Caco-2 (cell line): ENCODE measurements at regions not wholly inside any gene's neighbourhood (a gene's known extent, or its start where the extent isn't known, plus 50 kb on each side); places are given as distances from the start of the nearest gene placed in this dataset.

Experiments used
- BruUV-seq: library from RNA; stranded (reverse); fragments of 400-500 nt; replicated peaks from 2 replicates; lab custom pipeline; 2021; lab: Mats Ljungman, UMichigan
- CTCF ChIA-PET: fragments of 300-600 bp; sonication (Branson Sonifier 250); formaldehyde crosslinking; loops from one replicate; lab custom pipeline; 2022; ENCODE audit warnings: antibody characterized with exemption; lab: Charles Lee
- POLR2A ChIA-PET: fragments of 300-600 bp; sonication (Branson Sonifier 250); formaldehyde crosslinking; loops from one replicate; lab custom pipeline; 2022; ENCODE audit warnings: antibody characterized with exemption; lab: Charles Lee
- DNase-seq, 2 experiments: peaks; one replicate each; pipeline versions ENCODE4 v3.0.0 to v3.0.0-alpha.2; 2020 to 2022
- H3K27me3 ChIP-seq: replicated peaks from 2 replicates; pipeline ENCODE4 v1.6.0; 2011; ENCODE audit warnings: low read length; ENCODE audit not compliant: control insufficient read depth, insufficient read depth
- H3K36me3 ChIP-seq: 2 replicates; pipeline ENCODE4 v1.5.1; 2011; ENCODE audit warnings: low read length; ENCODE audit not compliant: control insufficient read depth, insufficient read depth
- H3K4me1 ChIP-seq: fragments of 250-450 bp; sonication (Bioruptor Pico); 2 replicates; pipeline ENCODE4 v1.5.1; 2020; ENCODE audit warnings: mild to moderate bottlenecking
- H3K4me3 ChIP-seq: 2 replicates; pipeline ENCODE4 v1.5.1; 2011; ENCODE audit warnings: low read depth, mild to moderate bottlenecking, control low read depth, low read length
- H3K9me3 ChIP-seq: fragments of 250-450 bp; sonication (Bioruptor Pico); 2 replicates; pipeline ENCODE4 v1.5.1; 2020; ENCODE audit warnings: mild to moderate bottlenecking, moderate library complexity
- H3K27ac Mint-ChIP-seq: one replicate; pipeline ENCODE4 v1.8.0; 2022; ENCODE audit warnings: mixed read lengths; ENCODE audit not compliant: unreplicated experiment
- H3K27me3 Mint-ChIP-seq: one replicate; pipeline ENCODE4 v1.8.0; 2022; ENCODE audit warnings: mixed read lengths; ENCODE audit not compliant: insufficient read depth, unreplicated experiment
- H3K36me3 Mint-ChIP-seq: one replicate; pipeline ENCODE4 v1.8.0; 2022; ENCODE audit warnings: mild to moderate bottlenecking, mixed read lengths; ENCODE audit not compliant: insufficient read depth, unreplicated experiment
- H3K4me1 Mint-ChIP-seq: one replicate; pipeline ENCODE4 v1.8.0; 2022; ENCODE audit warnings: low read depth, mixed read lengths; ENCODE audit not compliant: unreplicated experiment
- H3K4me3 Mint-ChIP-seq: one replicate; pipeline ENCODE4 v1.8.0; 2022; ENCODE audit warnings: mild to moderate bottlenecking, moderate library complexity, mixed read lengths; ENCODE audit not compliant: unreplicated experiment
- H3K9me3 Mint-ChIP-seq: one replicate; pipeline ENCODE4 v1.8.0; 2022; ENCODE audit warnings: mixed read lengths; ENCODE audit not compliant: unreplicated experiment
- intact Hi-C: fragments of 100-400 bp; cut with micrococcal nuclease; formaldehyde crosslinking; loops from one replicate; pipeline ENCODE4 v1.10.0; 2022; ENCODE audit not compliant: unreplicated experiment
- TF ChIP-seq, protein P1 (sequence below), 2 experiments: fragments of 200-600 bp in 1 of 2; IDR thresholded peaks; 1 replicate in 1 of 2; 2 replicates in 1 of 2; pipeline versions ENCODE4 v1.5.1 to v1.8.0; 2011 to 2022; ENCODE audit warnings: antibody characterized with exemption in 1 of 2, control low read depth in 1 of 2, inconsistent platforms in 1 of 2, low read depth in 1 of 2, low read length in 1 of 2, mild to moderate bottlenecking in 1 of 2, moderate library complexity in 1 of 2; ENCODE audit not compliant: insufficient read depth in 1 of 2, severe bottlenecking in 1 of 2, unreplicated experiment in 1 of 2

DNA sequence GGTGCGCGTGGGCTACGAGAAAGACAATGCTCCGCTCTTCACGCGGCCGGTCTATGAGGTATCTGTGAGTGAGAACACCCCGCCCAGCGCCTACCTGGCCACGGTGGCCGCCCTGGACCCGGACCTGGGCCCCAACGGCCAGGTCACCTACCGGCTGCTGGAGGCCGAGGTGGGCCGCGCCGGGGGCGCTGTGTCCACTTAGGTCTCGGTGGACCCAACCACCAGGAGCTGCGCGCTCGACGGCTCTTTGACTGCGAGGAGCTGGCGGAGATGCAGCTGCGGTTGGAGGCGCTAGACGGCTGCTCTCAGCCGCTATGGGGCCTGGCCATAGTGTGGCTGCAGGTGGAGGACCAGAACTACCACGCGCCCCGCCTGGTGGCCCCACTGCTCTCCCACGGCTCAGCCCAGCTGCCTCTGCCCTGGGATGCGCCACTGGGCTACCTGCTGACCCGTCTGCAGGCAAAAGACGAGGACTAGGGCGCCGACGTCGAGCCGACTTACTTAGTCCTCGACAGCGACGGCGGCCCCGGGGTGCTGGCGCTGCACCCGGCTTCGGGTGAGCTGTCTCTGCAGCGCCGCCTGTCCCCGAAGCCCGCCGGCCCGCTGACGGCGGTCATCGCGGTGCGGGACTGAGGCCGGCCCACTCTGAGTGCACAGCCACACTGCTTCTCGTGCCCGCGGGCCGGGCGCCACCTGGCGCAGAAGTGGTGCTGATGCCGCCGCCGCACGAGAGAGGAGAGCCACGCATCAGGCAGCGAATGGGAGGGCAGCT is 173.0 kb downstream of the OLFM4 start:
- Histone ChIP-seq H3K4me1 (no peaks in the 10 kb centered on the region), H3K27me3 (no peaks in the 10 kb centered on the region), H3K4me3 (no peak overlapping the region), H3K36me3 (no peaks in the 10 kb centered on the region), H3K9me3 (no peaks in the 10 kb centered on the region)
- Mint-ChIP-seq H3K27ac (no peak overlapping the region), H3K27me3 (peaks cover 5% of the 10 kb centered on the region), H3K4me3 (no peak overlapping the region), H3K4me1 (no peaks in the 10 kb centered on the region), H3K36me3 (no peaks in the 10 kb centered on the region), H3K9me3 (no peaks in the 10 kb centered on the region)
- ChIA-PET POLR2A (no interaction called here), CTCF (no interaction called here)
- no peak for DNase-seq
- intact Hi-C loops = no loop called here
- TF ChIP-seq, protein P1, sequence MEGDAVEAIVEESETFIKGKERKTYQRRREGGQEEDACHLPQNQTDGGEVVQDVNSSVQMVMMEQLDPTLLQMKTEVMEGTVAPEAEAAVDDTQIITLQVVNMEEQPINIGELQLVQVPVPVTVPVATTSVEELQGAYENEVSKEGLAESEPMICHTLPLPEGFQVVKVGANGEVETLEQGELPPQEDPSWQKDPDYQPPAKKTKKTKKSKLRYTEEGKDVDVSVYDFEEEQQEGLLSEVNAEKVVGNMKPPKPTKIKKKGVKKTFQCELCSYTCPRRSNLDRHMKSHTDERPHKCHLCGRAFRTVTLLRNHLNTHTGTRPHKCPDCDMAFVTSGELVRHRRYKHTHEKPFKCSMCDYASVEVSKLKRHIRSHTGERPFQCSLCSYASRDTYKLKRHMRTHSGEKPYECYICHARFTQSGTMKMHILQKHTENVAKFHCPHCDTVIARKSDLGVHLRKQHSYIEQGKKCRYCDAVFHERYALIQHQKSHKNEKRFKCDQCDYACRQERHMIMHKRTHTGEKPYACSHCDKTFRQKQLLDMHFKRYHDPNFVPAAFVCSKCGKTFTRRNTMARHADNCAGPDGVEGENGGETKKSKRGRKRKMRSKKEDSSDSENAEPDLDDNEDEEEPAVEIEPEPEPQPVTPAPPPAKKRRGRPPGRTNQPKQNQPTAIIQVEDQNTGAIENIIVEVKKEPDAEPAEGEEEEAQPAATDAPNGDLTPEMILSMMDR (IDR thresholded peaks at IDR 0.05; ENCODE audit: insufficient read depth in 1 of 2, low read depth in 1 of 2, low read length in 1 of 2, severe bottlenecking in 1 of 2, unreplicated experiment in 1 of 2) = no peak
- BruUV-seq = no TSS peak

DNA sequence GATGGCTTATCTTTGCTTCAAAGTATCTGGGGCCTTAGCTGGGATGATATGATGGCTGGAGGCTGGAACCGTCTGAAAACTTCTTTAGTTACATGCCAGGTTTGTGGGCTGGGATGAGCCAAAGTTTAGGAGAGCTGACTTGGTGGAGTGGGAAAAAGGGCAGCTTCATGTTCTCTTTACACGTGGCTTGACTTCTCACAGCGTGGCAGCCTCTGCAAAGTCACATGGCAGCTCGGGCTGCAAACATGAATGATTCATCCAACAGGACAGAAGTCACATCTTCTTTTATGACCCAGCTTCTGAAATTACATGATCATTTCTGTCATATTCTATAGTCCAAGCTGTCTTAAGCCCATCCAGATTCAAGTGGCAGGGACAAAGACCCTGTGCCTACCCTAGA is 176.0 kb downstream of the OLFM4 start:
- POLR2A ChIA-PET = no interaction called here

DNA sequence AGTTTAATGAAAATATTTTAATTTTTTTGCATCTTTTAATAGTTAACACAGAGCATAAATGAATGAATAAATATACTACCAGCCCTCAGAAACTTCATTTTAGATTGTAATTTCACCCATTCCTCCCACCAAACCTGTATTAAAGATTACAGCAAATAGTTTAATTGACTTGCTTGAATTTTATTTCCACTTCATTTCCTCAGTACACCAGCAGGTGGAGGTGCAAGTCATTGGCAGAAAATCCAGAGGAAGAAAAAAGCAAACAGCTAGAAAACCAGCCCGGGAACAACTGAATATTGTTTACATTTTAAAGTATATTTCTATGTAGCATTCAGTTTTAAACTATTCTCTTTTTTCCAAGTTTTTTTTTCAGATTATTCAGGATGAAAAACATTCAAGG is 177.8 kb downstream of the OLFM4 start:
- Histone ChIP-seq H3K9me3 (no peaks in the 10 kb centered on the region), H3K4me1 (no peaks in the 10 kb centered on the region), H3K4me3 (no peak overlapping the region), H3K27me3 (no peaks in the 10 kb centered on the region), H3K36me3 (no peaks in the 10 kb centered on the region)
- peaks cover 7% of the 10 kb centered on the region for H3K27me3 Mint-ChIP-seq
- TF ChIP-seq, protein P1 (IDR thresholded peaks at IDR 0.05; ENCODE audit: insufficient read depth in 1 of 2, low read depth in 1 of 2, low read length in 1 of 2, severe bottlenecking in 1 of 2, unreplicated experiment in 1 of 2) = peak; percentile 47 to 58
- ChIA-PET CTCF (interaction anchor here (1.0 kb wide), 1 partner anchor 17 kb away, joined by 3 read pairs; no protein-coding TSS in a partner anchor), POLR2A (no interaction called here)
- no peaks in the 10 kb centered on the region for H3K36me3 Mint-ChIP-seq
- DNase-seq = peak in 1 of 2 experiments; percentile 10
- H3K9me3 Mint-ChIP-seq = no peaks in the 10 kb centered on the region
- H3K4me3 Mint-ChIP-seq = no peak overlapping the region
- BruUV-seq = no TSS peak
- H3K4me1 Mint-ChIP-seq = no peaks in the 10 kb centered on the region
- no peak overlapping the region for H3K27ac Mint-ChIP-seq
- intact Hi-C loops = no loop called here

More for the DNA sequence above, 176.0 kb downstream of the OLFM4 start:
- Histone ChIP-seq H3K9me3 (no peaks in the 10 kb centered on the region), H3K4me1 (no peaks in the 10 kb centered on the region), H3K36me3 (no peaks in the 10 kb centered on the region), H3K27me3 (no peaks in the 10 kb centered on the region), H3K4me3 (no peak overlapping the region)
- CTCF ChIA-PET = no interaction called here
- H3K4me3 Mint-ChIP-seq = no peak overlapping the region
- no peaks in the 10 kb centered on the region for H3K4me1 Mint-ChIP-seq
- TF ChIP-seq, protein P1 (IDR thresholded peaks at IDR 0.05; ENCODE audit: insufficient read depth in 1 of 2, low read depth in 1 of 2, low read length in 1 of 2, severe bottlenecking in 1 of 2, unreplicated experiment in 1 of 2) = no peak
- H3K27ac Mint-ChIP-seq = no peak overlapping the region
- peaks cover 7% of the 10 kb centered on the region for H3K27me3 Mint-ChIP-seq
- no TSS peak for BruUV-seq
- DNase-seq = no peak
- intact Hi-C loops = no loop called here
- no peaks in the 10 kb centered on the region for H3K36me3 Mint-ChIP-seq
- no peaks in the 10 kb centered on the region for H3K9me3 Mint-ChIP-seq
